NOMO-1 treated with DMSO at 0.1 percent for 48 hours (cell line): ENCODE measurements at regions not wholly inside any gene's neighbourhood (a gene's known extent, or its start where the extent isn't known, plus 50 kb on each side); places are given as distances from the start of the nearest gene placed in this dataset.
"Not testable (repeated sequence)": the region's sequence is repeated elsewhere in the genome, so short reads cannot be mapped to it uniquely, and the experiment has no call there.

Experiments used
- DNase-seq: peaks from one replicate; lab custom pipeline; 2025; ENCODE audit not compliant: unreplicated experiment; lab: John Stamatoyannopoulos, UW

GRCh38 chr1:168825129-168825528 is 96.1 kb upstream of the DPT start:
- no peak for DNase-seq

DNA sequence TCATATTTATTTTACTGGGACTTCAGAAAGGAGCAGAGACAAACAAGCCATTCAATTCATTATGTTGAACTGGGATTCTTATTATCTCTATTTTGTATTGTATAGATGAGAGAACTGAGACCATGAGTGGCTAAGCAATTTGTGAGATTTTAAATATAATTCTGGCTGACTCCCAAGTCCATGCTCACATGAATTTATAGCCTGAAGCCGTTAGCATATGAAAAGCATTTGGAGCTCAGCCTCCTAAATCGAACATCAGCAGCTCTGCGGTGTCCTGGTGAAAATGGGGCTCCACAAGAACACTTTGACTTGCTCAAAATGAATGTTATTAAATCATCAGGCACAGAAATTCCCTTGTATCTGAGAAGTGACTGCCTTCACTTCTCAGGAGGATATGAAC is 96.8 kb upstream of the DPT start:
- no peak for DNase-seq

DNA sequence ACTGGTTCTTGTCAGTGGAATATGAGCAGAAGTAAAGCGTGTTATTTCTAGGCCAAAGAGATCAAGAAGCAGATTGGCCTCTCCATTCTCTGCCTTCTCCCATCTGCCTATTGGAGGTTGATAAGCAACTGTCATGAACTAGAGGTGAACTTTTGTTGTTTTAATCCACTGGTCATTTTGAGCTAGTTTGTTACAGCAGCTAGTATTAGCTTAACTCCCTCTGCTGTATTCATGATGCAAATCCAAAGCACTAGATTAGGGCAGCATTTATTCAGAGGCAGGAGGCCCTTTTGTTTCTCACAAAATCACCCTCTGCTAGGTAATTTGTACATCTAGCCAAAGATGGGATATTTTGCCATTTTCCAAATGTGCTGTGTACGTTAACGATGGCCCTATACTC is 97.3 kb upstream of the DPT start:
- DNase-seq: no peak

GRCh38 chr1:168827557-168827956 is 98.6 kb upstream of the DPT start:
- DNase-seq: no peak

DNA sequence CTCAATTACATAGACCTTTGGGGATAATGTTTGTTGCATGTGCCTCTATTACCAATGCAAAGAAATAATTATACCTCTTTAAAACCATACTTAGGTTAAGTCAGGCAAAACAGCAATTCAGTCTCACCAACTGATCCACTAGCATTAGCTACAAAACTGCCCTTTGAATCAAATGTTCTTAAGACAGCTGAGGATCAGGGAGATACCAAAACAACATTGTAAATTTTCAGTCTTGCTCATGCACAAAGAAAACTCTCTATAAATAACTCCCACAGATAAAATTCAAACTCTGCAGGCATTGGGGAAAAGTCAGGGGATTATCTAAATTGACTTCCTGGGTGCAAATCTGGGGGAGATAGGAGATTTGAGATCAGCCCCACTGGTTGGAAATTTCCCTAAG is 100.9 kb upstream of the DPT start:
- DNase-seq: no peak

DNA sequence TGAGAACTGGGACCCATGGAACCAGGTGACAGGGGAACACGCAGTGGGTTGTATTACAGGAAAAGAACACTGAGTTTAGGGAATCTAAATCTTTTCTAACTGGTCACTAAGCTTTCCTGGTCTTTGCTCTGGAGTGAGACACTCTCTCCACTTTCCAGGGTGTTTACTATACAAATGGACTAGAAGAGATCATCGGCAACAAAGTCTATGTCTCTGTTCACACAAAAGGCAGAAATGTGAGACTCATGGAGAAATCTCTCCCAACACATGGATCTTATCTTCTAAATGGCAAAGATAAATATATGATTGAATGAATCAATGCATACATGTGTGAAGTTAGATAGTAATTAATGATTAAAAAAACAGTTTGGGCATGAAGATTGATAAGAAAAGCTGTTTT is 101.6 kb upstream of the DPT start:
- no peak for DNase-seq

GRCh38 chr1:168832661-168833060 is 103.7 kb upstream of the DPT start:
- DNase-seq: no peak

GRCh38 chr1:168833362-168833761 is 104.4 kb upstream of the DPT start:
- no peak for DNase-seq

- no peak for DNase-seq
These were observed 104.8 kb upstream of the DPT start for GRCh38 chr1:168833801-168834224.

- DNase-seq: no peak
These were observed 105.3 kb upstream of the DPT start for GRCh38 chr1:168834225-168834872.

DNA sequence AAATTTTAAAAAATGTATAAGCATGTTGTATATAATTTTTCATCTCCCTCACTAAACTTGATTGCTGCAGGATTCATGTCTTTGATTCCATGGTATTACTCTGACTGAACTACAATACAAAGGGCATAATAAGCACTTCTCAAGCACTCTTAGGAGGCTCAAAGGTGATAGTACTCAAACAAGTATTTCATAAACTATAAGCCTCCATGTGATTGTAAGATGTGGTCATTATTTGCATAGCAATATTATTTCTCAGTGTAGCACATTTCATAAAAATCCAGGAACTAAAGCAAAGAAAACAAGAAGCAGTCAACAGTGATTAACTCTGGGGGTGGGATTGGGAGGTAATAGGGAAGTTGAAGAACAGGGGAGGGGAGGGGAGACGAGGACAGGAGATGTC is 106.2 kb upstream of the DPT start:
- DNase-seq: no peak

GRCh38 chr1:168835791-168836190 is 106.8 kb upstream of the DPT start:
- no peak for DNase-seq

GRCh38 chr1:168836469-168836868 is 107.5 kb upstream of the DPT start:
- no peak for DNase-seq

DNA sequence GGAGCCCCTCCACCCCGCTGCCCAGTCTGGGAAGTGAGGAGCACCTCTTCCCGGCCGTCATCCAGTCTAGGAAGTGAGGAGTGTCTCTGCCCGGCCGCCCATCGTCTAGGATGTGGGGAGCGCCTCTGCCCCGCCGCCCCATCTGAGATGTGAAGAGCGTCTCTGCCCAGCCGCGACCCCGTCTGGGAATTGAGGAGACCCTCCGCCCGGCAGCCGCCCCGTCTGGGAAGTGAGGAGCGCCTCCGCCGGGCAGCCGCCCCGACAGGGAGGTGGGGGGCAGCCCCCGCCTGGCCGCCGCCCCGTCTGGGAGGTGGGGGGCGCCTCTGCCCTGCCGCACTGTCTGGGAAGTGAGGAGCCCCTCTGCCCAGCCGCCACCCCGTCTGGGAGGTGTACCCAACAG is 108.2 kb upstream of the DPT start:
- not testable (repeated sequence) for DNase-seq

DNA sequence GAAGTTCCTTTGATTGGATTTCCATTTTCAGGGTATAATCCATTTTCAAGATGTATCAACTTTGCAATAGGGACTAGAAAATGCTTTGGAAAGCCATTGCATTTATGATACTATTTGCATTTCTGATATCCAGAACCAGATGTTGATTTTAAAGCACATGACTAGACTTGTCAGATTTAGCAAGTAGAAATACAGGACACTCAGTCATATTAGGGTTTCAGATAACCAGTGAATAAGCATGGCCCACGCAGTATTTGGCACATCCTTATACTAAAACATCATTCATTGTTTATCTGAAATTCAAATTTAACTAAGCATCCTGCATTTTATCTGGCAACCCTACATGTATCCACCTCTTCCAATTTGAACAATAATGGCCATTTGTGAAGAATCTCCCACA is 113.3 kb upstream of the DPT start:
- no peak for DNase-seq

- DNase-seq: no peak
These were observed 113.9 kb upstream of the DPT start for GRCh38 chr1:168842916-168843315.

- DNase-seq: no peak
These were observed 114.4 kb upstream of the DPT start for GRCh38 chr1:168843401-168843800.

- no peak for DNase-seq
These were observed 114.9 kb upstream of the DPT start for GRCh38 chr1:168843950-168844349.

DNA sequence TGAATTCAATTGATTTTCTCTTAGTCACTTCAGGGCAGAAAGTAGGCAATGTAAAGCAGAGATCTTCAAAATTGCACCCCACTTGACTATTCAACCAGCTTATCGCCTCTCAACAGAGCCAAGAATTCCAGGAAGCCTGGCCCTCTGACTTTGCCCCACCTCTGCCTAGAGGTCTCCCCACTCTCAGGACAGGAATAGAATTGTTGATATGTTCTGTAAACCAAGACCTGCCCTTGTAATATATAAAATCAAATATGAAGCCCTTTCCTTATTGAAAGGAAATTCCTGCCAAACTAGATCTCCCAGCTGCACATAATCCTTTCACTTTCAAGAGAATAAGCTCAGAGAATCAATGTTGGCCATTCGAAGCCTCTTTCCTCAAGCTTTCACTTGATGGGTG is 116.1 kb upstream of the DPT start:
- no peak for DNase-seq

DNA sequence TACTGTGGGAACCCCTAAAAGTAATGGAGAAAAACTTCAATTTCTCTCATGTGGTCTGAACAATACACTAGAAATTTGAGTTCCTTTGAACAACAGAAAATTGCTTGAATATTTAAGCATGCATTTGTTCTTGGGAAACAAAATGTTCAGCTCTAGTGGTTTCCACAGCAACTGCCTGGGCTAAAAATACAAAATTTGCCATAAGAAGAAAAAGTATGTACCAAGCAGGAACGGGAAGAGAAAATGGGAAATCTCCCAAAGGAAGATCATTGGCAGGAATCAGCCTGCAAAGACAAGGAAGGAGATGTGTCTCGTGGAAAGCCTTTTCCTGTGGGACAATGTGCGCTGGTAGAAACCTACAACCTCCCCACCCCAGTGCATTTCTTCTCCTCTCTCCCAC is 119.0 kb upstream of the DPT start:
- no peak for DNase-seq

GRCh38 chr1:168861421-168862004 is 132.5 kb upstream of the DPT start:
- no peak for DNase-seq

DNA sequence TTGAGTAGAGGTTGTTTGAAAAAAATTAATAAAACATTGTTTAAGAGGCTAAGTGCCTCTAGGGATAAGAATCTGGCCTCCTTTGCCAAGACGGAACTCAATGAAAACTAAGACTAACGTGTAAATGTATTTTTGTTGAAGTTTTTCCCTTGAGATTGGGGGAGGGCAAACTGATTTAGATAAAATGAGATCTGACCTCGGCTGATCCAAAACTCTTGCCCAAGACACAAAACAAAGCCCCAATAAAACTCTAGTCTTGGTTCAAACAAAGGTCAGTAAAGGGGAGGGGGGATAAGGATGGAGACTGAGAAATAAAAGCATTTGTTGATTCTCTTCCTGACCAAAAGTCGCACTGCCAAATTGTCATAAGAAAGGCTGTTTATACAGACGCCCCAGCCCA is 134.8 kb upstream of the DPT start:
- DNase-seq: no peak

- no peak for DNase-seq
These were observed 135.3 kb upstream of the DPT start for GRCh38 chr1:168864266-168864665.
